Hematopoietic multipotent progenitor cell treated with erythropoietin and hydrocortisone succinate and interleukin-3 and kit ligand, for 17 days (in vitro differentiated cells): ENCODE measurements at regions not wholly inside any gene's neighbourhood (a gene's known extent, or its start where the extent isn't known, plus 50 kb on each side); places are given as distances from the start of the nearest gene placed in this dataset.

Source experiments
- DNase-seq: peaks from one replicate; pipeline ENCODE4 v3.0.0-alpha.2; 2015; ENCODE audit warnings: low spot score

- no peak for DNase-seq
These were observed 350.4 kb downstream of the SPRY1 start for GRCh38 chr4:123747016-123747415.

DNA sequence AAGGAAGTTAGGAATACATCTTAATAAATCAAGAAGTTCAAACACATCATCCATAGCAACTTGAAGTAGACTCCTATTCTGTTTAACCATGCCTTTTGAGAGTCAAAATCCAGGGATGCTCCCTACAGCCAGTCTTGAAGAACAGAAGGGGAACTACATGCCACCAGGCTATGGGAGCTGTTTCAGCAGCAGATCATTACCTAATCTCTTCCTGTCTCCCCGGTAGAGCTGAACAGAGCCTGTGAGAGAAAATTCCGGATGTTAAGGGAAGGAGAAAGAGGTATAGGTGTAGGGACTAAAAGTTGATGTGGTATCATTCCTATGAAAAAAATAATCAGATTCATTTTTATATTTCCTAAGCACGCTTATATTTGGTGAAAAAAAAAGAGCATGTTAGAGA, 352.2 kb downstream of the SPRY1 start:
- no peak for DNase-seq

DNA sequence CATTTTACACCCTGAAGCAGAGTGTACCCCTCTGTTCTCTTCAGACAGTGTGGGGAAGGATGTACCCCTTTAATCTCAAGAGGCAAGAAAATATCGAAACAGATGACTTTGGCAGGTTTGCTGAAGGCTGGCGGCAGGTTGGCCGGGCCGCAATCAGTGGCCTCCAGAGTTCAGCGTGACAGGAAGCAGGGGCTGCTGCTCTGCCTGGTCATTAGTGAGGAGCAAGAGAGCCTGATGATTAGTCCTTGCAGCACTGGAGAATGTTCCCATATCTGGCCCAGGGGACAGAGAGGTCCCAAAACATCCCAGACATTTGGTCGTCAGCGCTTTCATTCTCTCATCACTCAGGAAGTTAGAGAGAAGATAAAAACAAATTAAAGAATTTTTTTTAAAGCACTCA, 352.8 kb downstream of the SPRY1 start:
- DNase-seq = no peak

- DNase-seq = no peak
These were observed 353.4 kb downstream of the SPRY1 start for GRCh38 chr4:123750044-123750443.

DNA sequence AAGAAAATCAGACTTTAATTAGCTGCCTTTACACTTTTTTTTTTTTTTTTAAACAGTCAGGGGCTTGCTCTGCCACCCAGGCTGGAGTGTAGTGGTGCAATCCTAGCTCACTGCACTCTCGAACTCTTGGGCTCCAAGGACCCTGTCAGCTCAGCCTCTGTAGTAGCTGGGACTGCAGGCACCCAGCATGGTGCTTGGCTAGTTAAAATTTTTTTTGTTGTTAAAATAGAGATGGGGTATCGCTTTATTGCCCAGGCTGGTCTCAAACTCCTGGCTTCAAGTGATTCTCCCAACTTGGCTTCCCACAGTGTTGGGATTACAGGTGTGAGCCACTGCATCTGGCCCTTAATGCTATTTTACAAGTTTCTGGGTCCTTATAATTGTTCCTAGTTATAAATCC, 359.1 kb downstream of the SPRY1 start:
- no peak for DNase-seq

GRCh38 chr4:123767806-123768205, 371.2 kb downstream of the SPRY1 start:
- no peak for DNase-seq

DNA sequence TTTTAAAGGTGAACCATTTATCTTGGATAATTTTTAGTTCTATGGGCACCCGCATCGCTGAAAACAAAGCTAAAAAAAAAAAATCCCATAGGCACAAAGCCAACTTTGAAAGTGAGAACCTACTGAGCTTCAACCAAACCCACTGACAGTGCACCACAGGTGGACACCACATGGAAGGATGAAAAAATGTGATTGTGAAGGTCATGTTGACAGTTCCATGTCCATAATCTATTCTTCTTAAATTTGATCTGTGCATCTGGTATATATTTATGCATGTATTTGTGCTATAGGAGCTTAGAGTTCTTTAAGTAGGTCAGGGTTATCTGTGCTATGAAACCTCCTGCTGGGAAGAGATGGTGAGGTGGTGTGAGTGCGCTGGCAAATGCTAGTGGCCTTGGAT, 374.3 kb downstream of the SPRY1 start:
- no peak for DNase-seq

GRCh38 chr4:123776267-123776666, 379.7 kb downstream of the SPRY1 start:
- DNase-seq = no peak

DNA sequence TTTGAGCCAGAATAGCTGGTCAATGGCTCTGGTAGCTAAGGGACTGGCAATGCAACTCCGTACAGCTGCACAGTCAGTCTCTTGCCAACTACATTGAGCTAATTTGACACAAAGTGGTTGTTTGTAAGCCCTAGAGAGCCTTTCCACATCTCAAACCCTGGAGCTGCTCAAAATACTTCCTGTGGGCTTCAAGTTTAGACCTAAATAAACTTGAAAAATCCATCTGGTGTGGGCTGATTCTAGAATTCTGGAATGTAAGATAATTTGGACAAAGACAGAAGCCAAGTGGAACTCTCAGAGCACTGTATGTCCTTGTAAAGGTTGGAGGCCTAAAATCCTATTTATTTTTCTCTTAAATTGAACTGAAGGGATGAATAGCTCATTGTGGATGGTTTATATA, 380.8 kb downstream of the SPRY1 start:
- no peak for DNase-seq

DNA sequence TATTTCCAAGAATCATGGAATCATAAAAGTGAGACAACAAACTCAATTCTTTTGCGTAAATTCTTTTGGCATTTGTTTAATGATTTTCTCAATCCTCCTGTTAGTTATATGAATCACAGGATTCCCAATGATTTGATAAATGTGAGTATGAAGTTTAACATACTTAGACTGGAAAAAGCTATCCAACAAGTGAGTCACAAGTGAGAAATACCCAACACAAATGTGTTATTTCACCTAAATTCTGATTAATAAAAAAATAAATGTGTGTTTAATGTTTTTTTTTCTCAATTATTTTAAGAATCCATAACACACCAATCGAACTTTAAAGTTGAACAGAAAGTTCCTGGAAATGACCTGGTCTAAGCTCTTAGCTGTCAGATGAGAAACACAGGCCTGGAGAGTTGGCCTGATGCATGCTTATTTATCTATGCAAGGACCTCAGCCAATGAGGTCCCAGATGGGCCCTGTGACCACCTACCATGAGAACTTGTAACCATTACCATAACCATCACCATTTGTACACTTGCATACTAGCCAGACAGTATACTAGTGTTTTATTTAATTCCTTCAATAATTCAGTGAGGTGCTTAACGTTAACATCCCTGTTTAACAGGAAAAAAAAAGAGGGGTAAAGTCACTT, 386.7 kb downstream of the SPRY1 start:
- no peak for DNase-seq

GRCh38 chr4:123783921-123784320, 387.3 kb downstream of the SPRY1 start:
- DNase-seq = no peak

GRCh38 chr4:123784626-123785025, 388.0 kb downstream of the SPRY1 start:
- DNase-seq = no peak

GRCh38 chr4:123785538-123785937, 388.9 kb downstream of the SPRY1 start:
- no peak for DNase-seq

GRCh38 chr4:123786163-123786915, 389.7 kb downstream of the SPRY1 start:
- no peak for DNase-seq

- DNase-seq = no peak
These were observed 390.3 kb downstream of the SPRY1 start for GRCh38 chr4:123786920-123787319.

- no peak for DNase-seq
These were observed 391.0 kb downstream of the SPRY1 start for GRCh38 chr4:123787512-123788080.

DNA sequence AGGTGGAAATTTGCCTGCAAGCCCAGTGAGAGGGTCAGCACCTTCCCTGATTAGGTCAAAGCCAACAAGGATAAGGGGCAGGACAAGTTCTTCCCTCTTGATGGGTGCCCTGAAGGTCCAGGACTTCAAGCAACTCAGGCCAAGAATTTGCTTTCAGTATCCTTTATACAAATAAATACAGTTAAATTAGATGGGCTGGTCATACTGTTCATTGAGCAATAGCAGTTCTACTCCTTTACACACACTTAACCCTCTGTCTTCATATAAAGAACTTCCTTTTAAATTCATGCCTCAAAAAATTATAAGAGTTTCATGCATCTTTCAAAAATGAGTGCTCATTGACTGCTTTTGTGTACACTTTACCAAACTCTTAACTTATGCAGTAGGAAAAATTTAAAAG, 392.0 kb downstream of the SPRY1 start:
- DNase-seq = no peak

- no peak for DNase-seq
These were observed 394.1 kb downstream of the SPRY1 start for GRCh38 chr4:123790681-123791080.

DNA sequence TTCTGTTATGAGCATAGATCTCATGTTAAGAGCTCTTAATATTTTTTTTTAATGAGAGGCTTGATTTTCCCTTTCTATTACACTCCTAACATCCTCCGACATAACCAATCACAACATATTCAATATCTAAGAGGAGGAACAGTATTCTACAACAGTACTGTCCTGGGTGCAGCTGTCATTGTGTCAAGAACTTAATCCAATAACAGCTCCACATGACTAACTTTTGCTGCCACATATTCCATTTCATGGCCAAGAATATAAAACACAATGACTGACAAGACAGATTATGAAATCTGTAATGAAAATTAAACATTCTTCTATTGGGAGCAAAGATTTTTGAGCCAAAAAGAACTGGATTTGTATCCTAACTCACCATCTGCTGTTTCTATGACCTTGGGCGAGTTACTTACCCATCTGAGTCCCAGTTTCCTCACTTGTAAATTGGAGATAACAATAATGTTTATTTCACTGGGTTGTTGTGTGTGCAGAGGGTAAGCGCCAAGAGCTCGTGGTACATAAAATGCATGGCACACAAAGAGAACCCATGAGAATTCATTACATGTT, 405.6 kb downstream of the SPRY1 start:
- DNase-seq = no peak

DNA sequence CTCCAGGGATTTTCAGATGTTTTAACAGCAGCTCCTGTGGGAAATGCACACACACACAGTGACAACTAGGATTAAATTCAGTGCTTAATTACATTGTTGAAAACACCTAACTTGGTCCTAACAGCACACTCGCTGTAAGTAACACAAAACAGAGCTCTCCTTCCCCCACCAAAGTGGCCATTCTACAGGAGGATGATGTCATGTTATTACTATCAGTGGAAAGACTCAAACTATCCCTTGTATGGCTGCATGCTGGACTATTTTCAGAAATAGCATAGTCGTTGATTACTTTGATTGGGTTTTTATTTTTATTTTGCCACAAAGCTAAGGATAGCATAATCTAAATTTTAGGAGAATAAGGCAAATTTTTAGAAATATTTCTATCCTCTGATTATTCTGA, 406.3 kb downstream of the SPRY1 start:
- no peak for DNase-seq

GRCh38 chr4:123804196-123804721, 407.7 kb downstream of the SPRY1 start:
- no peak for DNase-seq

DNA sequence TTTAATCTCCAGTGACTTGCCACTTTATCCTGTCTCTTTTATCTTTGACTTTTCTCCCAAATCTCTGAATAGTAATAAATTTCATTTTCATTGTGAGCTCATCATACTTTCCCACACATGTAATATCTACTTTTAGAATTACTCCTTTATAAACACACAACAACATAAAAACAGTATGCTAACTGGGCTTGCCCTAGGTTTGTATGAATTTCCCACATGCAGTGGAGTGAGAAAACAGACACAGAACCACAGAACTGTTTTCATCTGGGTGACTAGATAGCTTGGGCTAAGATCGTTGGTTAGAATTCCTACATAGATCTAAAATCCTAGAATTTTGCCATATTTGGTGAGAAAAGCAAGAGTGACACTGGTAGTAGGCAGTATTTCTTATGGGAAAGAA, 409.5 kb downstream of the SPRY1 start:
- no peak for DNase-seq

- DNase-seq = no peak
These were observed 410.6 kb downstream of the SPRY1 start for GRCh38 chr4:123807187-123807586.
